ENCODE measurements at regions not wholly inside any gene's neighbourhood (a gene's known extent, or its start where the extent isn't known, plus 50 kb on each side); places are given as distances from the start of the nearest gene placed in this dataset.

DNA sequence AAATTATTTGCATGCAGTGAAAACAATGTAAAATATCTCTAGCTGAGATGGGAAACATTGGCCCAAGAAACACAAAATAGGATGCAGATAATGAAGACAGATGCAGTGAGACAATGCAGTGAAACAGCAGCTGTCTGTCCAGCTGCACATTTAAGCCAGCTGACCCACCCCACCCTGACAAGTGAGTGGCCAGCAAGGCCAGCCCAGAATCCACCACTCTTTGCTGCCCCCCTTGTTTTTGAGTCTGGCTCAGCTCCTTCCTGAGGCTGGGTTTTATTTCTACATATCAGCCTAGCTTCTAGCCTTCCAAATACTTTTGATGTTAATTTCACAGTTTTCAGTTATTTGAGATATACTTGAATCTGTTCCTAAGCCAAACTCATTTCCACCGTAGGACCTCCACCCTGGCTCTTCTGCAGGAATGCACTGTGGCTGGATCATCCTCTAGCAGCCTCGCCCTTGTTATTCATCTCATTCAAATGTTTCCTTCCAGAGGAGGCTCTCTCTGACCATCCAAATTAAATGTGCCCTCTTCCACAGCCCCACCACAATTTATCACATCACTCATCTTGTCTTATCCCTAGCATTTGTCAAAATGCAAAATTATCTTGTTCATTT is 154.1 kb upstream of the POU2AF2 start:
- no peak for DNase-seq

DNA sequence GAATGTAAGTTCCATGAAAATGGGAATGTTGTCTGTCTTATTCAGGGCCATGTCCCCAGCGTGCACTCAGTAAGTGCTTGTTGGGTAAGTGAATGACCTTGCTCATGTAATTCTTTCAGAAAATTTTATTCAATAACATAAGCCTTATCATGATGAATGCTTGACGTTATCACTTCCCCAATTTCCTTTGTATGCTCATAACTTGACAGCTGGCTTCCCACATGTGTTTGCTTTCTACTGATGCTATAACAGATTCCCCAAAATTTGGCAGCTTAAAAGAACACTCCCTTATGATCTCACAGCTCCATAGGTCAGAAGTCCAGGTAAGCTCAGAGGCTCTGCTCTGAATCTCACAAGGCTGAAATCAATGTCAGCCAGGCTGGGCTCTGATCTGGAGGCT is 155.8 kb upstream of the POU2AF2 start:
- no peak for DNase-seq

DNA sequence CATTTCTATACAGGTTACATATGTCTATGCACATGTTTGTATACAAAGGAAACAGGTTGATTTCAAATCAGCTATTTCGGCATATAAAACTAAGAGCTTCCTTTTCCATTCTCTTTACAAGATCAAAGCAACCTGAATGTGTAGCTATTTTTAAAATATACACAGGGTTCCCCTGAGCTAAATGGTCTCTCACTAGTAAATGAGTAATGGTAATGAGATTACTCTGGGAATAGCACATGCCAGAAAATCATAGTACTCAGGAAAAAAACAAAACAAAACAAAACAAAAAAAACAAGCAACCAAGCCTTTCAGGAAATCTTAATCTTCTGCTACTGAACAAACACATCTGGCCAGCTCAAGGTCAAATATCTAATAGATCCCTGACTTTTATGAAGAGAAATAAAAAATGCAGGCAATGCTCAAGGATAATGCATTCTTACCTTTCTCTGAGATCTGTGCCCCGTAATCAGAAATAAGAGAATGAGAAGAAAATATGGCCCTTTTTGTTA is 156.6 kb upstream of the POU2AF2 start:
- DNase-seq: no peak

DNA sequence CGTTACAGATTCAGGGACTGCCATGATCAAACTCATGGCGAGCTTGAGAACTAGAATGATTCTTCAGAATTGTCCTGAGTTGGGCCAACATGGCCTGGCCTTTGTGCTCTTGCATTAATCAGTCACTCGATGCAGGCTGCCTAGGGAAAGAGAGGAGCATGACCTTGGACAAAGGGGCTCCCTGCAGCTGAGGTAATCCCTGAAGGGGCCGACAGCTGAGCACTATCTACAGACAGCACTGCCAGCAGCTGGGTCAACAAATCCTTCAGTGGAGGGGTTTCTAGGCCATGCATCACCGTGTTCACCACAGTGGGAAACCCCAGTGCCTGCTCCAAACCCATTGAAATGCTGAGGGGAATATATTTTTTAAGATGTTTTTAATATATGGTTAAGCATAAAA is 159.5 kb upstream of the POU2AF2 start:
- no peak for DNase-seq

DNA sequence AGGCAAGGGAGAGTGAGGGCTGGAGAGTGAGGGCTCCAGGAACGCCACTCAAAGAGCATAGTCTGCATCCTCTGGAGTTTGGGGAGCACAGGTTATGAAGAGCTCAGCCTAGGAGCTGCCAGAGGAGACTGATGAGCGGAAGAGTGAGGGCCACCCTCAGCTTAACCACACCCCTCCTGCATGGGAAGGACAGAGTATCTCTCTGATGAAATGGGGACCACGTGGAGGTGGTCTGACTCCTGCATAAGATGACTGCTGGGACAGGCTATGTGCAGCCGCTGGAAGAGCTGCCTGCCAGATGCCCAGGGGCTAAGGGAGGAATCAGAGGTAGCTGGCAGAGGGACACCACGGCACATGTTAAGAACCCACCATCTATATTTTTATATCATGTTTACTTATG is 162.9 kb upstream of the POU2AF2 start:
- no peak for DNase-seq

DNA sequence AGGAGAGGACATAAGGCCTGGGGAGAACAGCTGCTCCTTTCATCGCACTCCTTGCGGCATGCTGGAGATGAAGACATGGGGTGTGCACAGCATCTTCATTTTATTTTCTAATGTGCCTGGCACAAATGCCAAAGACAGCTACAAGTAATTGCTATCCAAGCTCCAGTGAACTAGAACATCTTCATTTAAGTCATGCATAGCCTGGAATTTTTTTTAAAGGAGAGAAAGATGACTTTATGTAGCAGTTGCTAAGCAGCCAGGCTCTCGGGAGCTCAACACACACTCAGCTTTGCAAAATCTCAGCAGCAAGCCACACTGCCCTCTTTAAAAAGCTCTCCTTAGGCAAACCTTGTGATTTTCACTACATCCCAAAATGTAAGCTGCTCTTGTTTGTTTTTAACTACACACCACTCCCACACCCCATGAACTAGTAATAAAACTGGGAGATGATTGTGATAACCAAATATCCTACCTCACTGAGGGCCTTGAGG is 164.5 kb upstream of the POU2AF2 start:
- DNase-seq: no peak

DNA sequence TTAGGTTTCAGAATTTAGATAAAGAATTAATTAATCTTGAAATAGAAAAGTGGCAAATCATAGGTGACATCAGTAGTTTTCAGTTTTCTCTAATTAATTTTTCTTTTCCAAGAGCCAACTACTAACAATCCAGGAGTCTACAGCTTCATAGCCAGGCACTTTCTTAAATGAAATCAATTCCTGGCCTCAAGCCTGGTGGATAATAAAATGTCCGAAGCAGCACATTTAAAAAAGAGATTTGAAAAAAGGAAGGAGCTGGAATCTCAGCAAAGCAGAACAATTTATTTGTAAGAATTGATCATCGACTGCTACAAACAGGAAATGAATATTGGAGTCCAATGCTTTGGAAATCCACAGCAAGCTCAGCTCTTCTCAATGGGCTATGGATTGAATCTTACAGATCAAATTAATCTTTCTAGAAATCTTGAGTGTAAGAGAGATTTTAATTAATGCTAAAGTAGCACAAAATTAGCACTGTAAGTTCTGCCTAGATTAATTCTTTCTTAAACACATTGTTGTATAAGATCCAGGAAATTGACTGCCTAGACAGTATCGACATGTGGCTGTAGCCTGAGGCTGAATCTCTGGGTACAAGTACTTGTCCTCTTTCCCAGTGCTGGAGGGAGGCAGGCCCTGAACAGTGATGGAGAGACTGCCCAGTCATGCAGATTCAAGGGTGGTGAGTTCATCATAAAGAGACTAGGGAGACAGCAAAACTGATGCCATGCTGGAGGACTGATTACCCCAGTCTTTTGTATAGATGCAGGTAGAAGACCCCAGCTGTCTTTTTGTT is 167.8 kb upstream of the POU2AF2 start:
- DNase-seq: no peak

DNA sequence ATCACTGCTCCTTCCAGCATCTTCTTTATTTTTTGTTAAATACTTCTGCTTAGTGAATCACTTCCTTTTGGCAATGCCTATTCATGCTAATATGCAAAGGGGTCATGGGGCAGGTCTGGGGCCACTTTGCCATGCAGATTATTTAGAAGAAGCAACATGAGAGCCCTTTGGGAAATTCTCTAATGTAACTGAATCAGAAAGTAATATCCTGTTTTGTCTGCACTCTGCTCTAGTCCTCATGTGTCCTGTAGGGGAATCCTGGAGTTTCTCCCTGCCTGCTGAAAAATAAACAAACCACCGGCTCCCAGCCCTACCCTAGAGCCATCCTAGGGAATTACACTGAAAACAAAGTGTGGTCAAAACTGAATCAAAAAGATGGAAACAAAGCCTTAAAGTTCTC is 176.5 kb upstream of the POU2AF2 start:
- no peak for DNase-seq

DNA sequence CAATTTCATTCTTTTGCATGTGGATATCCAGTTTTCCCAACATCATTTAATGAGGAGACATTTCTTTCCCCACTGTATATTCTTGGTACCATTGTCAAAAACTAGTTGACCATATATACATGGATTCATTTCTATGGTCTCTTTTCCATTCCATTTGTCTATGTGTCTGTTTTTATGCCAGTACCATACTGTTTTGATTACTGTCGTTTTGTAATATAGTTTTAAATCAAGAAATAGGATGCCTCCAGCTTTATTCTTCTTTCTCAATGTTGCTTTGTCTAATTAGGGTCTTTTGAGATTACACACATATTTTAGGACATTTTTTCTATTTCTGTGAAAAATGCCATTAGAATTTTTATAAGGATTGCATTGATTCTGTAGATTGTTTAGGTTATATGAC is 177.5 kb upstream of the POU2AF2 start:
- DNase-seq: no peak

DNA sequence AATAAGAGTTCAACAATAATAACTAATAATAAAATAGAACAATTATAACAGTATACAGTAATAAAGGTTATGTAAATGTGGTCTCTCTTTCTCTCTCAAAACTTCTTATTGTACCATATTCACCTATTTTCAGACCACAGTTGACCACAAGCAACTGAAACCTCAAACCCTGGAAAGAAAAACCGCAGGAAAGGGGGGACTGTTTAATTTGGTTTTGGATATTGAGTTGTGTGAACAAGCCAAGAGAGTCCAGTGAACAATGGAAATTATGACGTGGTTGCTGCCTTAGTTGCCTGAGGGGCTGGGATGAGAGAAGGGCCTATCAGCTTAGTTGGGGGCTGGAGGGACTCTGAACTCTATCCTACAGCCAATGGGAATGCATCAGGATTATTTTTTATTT is 178.7 kb upstream of the POU2AF2 start:
- DNase-seq: no peak

DNA sequence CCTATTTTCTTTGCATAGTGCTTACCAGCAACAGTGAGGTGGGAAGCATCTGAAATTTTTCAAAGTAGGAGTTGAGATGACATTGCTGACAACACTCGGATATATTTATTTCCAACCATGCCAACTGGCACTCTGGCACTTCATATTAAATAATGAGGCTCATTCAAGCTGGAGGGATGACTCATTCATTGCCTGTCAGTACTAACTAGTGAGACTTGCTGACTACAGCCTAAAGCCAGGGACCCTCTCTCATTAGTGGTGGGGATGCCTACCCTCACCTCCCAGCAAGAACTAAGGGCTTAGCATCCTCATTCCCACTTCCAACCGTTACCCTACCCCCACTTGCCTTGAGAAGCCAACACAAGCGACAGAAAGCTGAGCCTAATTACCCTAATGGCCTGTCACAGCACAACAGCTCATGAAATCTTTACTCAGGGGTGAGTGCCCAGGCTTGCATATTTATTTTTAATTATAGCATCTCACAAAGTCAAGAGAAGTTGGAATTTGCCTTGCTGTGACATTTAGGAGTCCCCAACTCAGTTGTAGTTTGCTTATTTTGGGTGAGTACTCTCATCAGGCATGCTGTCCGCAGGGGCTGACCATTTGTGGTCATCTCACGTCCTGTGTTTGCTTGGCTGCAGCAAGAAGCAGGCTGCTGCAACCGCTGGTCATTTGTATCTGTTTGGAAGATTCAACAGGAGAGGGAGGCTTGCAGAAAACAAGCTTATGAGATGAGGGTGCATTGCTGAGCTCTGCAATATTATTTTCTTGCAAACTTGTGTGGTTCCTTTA is 181.6 kb upstream of the POU2AF2 start:
- DNase-seq: no peak

DNA sequence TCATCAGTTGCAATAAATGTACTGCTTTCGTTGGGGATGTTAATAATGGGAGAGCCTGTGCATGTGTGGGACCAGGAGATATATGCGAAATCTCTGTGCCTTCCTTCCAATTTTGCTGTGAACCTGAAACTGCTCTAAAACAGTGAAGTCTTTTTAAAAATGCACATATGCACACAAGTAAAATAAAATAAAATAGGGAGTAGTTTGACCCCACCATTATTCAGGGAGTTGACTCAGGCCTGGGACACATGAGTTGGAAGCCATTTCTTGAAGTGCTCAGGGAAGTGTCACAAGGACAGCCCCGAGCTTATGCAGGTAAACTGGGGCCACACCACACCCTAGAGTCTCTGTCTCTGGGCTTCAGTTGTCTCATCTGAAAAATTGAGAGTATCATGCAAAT is 183.1 kb upstream of the POU2AF2 start:
- DNase-seq: no peak

DNA sequence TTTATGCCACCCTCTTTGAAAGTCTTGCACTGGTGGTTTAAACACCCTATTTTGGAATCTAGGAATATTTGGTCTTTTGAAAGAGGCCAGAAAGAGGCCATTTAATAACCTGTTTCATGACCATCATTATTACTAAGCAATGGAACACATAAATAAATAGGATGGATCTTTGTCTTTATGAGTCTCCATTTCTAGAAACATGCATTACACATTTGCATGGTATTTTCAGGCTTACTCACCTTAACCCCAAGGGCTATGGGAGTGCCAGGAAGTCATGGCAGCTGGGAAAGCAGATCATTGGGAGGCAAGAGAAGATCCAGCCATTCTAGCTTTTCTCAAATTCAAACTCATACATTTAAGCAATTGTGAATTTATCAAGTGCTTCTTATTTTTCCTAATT is 185.8 kb upstream of the POU2AF2 start:
- DNase-seq: no peak

DNA sequence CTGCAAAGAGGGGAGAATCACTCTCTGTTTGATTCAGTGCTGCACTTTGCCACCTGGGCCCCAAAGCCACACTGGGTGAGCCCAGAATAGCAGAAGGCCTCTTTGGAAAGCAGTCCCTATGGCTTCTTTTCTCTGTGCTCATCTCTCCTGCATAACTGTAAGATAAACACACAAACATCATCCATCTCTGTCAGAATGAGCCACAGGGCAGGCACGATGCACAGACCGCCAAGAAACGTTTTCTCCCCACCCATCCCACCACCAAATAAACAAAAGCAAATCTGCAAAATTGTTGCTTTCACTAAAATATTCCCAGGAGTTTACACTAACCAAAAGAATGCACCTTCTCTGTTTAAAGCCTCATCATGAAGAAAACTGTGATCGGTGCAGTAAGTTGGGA is 196.4 kb upstream of the POU2AF2 start:
- no peak for DNase-seq

DNA sequence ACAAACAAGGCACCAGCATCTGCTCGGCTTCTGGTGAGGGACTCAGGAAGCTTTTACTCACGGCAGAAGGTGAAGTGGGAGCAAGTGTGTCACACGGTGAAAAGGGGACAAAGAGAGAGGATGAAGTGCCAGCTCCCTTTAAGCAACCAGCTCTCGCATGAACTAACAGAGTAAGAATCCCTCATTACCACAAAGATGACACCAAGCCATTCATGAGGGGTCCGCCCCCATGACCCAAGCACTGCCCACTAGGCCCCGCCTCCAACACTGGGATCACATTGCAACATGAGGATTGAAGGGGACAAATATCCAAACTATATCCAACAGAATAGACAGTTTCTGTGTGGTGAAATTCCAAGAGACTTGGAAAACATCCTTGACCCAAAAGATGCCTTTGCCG is 198.2 kb upstream of the POU2AF2 start:
- no peak for DNase-seq

DNA sequence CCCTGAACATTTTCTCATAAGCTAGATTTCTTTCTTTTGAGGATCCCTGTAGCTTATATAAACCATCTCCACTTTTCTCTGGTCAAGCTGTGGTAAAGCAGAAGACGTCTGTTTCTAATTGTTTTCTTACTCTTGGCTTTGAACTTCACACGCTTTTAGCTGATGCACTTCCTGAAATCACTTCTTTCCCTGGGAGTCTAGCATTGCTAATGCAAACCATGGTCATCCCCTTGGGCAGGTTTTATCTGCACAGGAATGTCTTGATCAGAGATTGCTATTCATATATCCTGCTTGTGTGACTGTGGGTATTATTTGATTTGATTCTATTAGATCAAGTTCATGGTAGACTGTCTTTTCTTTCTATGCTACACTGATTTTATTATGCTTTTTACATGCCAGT is 199.2 kb upstream of the POU2AF2 start:
- DNase-seq: no peak

DNA sequence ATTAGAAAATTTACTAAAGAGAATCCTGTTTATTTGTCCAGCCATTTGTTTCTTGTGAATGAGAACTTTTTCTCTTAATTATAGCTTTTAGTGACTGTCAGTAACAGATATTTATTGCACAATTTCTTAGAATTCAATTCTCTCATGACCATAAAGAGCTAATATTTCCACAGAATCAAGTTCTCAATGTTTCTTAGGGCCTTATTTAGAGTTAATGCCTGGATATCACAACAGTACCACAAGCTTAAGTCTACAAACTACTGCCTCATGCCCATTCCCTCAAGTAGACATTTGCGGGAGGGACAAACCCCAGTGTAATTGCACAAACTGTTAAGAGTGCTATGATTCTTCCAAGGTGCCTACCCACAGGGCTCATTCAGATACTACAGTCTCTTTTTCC is 199.7 kb upstream of the POU2AF2 start:
- no peak for DNase-seq

DNA sequence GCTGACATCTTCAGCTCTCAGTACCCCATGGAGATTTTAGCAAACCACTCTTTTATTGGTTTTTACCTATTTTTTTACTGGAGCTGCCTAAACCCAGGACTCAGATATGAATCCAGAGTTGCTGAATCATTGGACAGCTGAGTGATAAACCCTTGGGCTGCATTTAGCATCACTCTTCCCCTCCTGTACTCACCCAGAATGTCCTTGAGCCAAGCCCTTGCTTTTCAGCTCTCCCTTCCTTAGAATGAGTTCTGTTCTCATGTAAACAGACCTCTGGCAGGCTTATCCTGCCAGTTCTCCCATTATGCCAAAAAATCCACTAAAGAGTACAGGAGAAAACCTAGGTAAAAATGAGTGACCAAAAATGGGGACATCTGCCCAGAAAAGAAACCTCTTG is 200.1 kb upstream of the POU2AF2 start:
- DNase-seq: no peak

DNA sequence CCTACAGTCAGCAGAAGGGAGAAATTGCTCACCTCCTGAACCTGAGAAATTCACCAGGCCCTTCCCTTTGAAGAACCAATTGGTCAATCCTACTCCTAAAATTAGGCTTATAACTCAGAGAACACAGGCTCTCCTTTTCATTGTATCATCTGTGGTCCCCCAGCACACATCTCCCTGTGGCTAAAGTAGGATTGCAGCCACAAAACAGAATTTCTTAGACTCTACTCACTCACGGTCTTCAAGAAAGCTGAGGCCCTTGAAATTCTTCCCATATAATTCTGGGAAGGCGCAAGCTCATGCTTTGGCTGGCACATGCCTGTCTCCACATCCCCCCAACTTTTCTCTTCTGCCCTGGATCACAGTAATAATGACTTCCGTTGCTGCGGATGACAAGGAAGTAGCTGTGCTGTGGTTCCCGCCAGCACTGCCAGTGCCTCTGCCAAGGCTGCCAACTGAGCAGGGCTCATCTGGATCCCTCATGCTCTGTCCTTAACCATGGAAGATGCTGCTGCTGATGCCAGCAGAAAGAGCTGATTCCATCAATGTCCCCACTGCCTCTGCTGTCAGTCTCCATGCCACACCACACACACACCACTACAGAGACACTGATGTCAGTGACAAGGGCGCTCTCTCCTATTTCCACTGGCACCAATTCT is 200.6 kb upstream of the POU2AF2 start:
- no peak for DNase-seq

DNA sequence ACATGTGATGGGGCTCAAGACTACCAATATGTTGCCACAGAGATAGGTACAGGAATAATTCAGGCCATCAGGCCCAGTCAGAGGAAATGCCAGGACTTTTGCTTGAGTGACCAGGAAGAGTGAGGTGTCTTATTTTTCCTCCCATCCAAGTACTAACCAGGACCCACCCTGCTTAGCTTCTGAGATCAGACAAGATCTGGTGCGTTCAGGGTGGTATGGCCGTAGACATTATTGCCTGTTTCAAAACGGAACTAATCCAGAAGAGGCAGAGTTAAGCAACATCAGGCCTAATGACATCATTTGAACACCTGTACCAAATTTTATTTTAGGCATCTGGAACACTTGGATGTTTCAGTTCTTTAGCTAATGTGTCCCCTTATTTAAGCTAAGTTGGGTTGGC is 205.5 kb upstream of the POU2AF2 start:
- no peak for DNase-seq

DNA sequence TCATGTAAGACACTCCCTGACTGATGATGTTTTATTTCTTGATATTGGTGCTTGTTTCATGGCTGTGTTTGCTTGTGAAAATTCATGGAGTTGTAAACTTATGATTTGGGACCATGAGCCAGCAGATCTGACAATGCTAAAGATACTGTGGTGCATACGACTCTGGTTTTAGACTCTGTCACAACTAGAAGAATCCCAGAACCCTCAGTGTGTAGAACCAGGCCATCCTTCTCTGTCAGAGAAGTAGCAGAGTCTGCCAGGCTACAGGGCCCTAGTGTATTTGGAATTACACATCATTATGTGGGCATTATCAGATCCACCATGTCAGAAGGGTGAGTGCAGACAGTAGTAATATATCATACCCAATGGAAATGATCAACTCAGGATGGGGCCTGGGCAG is 209.8 kb upstream of the POU2AF2 start:
- DNase-seq: no peak

DNA sequence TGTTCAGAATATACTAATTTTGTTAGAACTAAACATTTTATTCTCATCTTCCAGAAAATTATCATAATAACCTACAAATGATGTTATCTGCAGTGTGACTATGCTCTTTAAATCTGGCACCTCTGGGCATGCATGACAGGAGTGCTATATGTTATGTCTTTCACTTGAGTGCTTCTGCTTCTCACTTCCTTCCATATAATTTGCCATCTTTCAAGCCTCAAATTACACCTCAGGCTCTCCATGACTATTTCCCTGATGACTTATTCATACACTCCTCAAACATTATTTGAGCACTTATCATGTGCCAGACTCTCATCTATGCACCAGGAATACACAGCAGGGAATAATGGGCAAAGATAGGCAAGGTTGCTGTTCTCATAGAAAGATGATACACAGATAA is 219.3 kb upstream of the POU2AF2 start:
- DNase-seq: no peak

DNA sequence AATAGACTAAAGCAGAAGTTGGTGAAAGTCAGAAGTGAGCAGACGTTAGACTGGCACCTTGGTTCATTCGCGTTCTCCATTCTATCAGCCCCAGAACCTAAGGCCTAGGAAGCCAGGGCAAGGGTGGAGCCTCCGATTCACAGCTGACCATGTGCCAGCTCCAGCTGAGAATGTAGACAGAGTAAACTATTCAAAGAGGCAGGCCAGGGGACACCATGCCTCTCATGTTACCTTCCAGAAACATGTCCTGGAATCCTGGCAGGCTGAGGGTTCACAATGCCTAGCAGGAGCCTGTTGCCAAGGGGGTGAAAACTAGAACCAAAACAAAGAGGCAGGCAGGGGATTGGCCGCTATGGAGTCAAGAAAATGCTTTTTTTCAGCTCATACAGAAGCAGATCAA is 224.4 kb upstream of the POU2AF2 start:
- DNase-seq: no peak

Data from amniotic stem cell (primary cell).